ENCODE measurements at regions not wholly inside any gene's neighbourhood (a gene's known extent, or its start where the extent isn't known, plus 50 kb on each side); places are given as distances from the start of the nearest gene placed in this dataset.

DNA sequence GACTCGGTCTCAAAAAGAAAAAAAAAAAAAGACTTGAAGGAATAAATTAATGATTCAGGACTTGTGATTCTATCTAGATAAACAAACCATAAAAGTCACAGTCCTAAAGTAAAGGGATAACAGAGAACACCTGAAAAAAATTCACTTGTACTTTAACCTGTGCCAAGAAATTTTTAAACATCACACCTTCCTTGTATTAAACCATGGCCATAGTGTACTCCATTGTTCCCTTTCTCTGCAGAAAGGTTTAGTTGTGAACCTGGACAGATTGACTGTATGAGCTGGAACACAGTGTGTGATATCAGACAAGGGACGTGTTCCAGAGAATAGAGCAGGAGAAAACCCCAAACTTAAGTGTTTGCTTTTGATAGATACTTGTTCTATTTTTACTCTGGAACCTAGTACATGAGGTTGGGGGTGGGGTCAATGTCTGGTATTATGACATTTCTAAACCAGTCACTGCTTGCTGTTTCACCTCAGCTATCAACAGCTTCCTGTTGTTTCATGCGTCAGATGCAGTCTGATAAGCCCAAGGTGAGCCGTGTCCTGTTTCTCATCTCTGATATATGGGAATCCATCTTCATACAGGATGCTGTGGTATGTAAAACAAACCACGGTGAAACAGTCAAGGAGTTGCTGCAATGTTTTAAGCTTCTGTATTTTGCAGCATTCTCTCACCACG is 62.5 kb upstream of the ITGA1 start:
- no peak for DNase-seq (ENCODE audit: low read depth)

- no peak for DNase-seq (ENCODE audit: low read depth)
Observed at GRCh38 chr5:52725808-52726207, 61.9 kb upstream of the ITGA1 start.

GRCh38 chr5:52727020-52727419 is 60.7 kb upstream of the ITGA1 start:
- no peak for DNase-seq (ENCODE audit: low read depth)

- peak; percentile 68 for DNase-seq (ENCODE audit: low read depth)
Observed at GRCh38 chr5:52727576-52727975, 60.1 kb upstream of the ITGA1 start.

- no peak for DNase-seq (ENCODE audit: low read depth)
Observed at GRCh38 chr5:52728224-52728623, 59.5 kb upstream of the ITGA1 start.

DNA sequence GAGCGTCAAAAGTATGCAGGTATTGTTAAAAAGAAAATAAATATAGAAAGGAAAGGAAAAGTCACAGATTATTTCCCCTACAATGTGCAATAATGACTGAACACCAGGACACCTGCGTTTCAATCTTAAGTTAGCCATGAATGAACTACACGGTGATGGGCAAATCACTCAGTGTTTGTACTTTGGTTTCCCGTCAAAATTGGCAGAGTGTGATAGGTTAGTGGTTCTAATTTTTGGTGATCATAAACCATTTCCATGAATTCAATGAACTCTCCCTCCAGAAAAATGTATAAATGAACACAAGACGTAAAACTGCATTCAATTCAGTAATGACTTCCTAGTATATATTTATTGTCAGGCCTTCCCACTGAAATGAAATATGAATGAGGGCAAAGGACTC is 59.0 kb upstream of the ITGA1 start:
- DNase-seq (ENCODE audit: low read depth): no peak

GRCh38 chr5:52731274-52732027 is 56.3 kb upstream of the ITGA1 start:
- DNase-seq (ENCODE audit: low read depth): no peak

DNA sequence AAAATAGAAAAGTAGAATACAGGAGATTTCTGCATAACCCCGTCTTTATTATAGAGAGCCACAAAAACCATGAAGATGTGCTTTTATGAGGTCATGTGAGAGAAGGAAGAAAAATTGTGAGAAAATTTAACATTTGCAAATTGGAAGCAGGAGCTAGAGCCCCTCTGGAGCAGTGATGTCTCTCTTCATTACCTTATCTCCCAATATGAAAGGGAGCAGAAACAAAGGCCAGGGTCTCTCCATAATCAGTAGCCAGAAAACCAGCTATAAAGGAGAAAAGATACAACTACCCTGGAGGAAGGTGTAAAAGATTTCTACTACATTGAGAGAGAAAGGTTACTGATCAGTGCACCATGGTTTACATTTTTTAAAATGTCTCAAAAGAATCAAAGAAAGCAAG is 53.2 kb upstream of the ITGA1 start:
- no peak for DNase-seq (ENCODE audit: low read depth)

GRCh38 chr5:52735139-52735538 is 52.6 kb upstream of the ITGA1 start:
- no peak for DNase-seq (ENCODE audit: low read depth)

Data from LHCN-M2 (cell line).